Peyer's patch (tissue), 4 donors: ENCODE measurements at regions not wholly inside any gene's neighbourhood (a gene's known extent, or its start where the extent isn't known, plus 50 kb on each side); places are given as distances from the start of the nearest gene placed in this dataset.

ENCODE experiments used
- DNase-seq, 3 donors: peaks; one replicate each; pipeline ENCODE4 v3.0.0-alpha.2; 2017 to 2019
- H3K27ac ChIP-seq, 4 donors: fragments of 200-600 bp; sonication (generic); one replicate each; pipeline ENCODE4 v1.5.1; 2016 to 2019
- H3K27me3 ChIP-seq, 2 donors: fragments of 200-600 bp; sonication (generic); one replicate each; pipeline ENCODE4 v1.5.1; 2019
- H3K36me3 ChIP-seq, 3 donors: fragments of 200-600 bp; sonication (generic); one replicate each; pipeline ENCODE4 v1.5.1; 2016 to 2019
- H3K4me1 ChIP-seq, 4 donors: fragments of 200-600 bp; sonication (generic); one replicate each; pipeline ENCODE4 v1.5.1; 2016 to 2019
- H3K4me3 ChIP-seq, 4 donors: fragments of 200-600 bp; sonication (generic); 1 replicate in 3 of 4; 2 replicates in 1 of 4; pipeline ENCODE4 v1.5.1; 2016 to 2019; ENCODE audit warnings: mild to moderate bottlenecking in 1 of 4
- H3K9me3 ChIP-seq, 4 donors: fragments of 200-600 bp; sonication (generic); one replicate each; pipeline ENCODE4 v1.5.1; 2016 to 2019; ENCODE audit warnings: mild to moderate bottlenecking in 1 of 4
- POLR2A ChIP-seq, 2 donors: fragments of 450-650 bp; IDR thresholded peaks; one replicate each; pipeline ENCODE4 v1.5.1; 2017; ENCODE audit warnings: antibody characterized with exemption in 2 of 2, mild to moderate bottlenecking in 2 of 2, moderate library complexity in 2 of 2
- TF ChIP-seq, protein P1 (sequence below), 6 experiments: fragments of 450-650 bp in 4 of 6; fragments of 200-600 bp in 2 of 6; sonication (generic) in 1 of 6; IDR thresholded peaks; one replicate each; pipeline ENCODE4 v1.5.1; 2017 to 2019; ENCODE audit warnings: antibody characterized with exemption in 6 of 6, mild to moderate bottlenecking in 3 of 6, moderate library complexity in 1 of 6

DNA sequence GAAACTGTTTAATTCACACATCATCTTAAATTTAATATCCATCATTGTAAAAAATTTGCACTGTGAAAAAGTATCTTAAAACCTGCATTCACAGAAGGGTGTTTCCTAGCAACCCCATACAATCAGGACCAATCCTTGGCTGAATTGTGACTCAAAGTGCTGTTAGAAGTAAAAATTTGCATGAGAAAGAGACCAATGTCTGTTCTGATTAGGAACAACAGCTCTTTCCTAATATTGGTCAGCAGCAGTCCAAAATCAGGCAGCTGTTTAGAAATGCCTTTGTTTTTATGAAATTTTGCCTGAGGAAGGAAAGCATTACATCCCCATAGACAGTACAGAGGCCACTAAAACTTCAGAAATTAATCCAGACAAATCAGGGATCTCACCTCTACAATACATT lies 987.0 kb downstream of the HACE1 start:
- DNase-seq: no peak
- H3K36me3 ChIP-seq: no peaks in the 10 kb centered on the region
- no peaks in the 10 kb centered on the region for H3K4me1 ChIP-seq
- H3K9me3 ChIP-seq: no peaks in the 10 kb centered on the region
- H3K27ac ChIP-seq: no peak overlapping the region
- TF ChIP-seq POLR2A (IDR thresholded peaks at IDR 0.05): no peak
- TF ChIP-seq, protein P1, sequence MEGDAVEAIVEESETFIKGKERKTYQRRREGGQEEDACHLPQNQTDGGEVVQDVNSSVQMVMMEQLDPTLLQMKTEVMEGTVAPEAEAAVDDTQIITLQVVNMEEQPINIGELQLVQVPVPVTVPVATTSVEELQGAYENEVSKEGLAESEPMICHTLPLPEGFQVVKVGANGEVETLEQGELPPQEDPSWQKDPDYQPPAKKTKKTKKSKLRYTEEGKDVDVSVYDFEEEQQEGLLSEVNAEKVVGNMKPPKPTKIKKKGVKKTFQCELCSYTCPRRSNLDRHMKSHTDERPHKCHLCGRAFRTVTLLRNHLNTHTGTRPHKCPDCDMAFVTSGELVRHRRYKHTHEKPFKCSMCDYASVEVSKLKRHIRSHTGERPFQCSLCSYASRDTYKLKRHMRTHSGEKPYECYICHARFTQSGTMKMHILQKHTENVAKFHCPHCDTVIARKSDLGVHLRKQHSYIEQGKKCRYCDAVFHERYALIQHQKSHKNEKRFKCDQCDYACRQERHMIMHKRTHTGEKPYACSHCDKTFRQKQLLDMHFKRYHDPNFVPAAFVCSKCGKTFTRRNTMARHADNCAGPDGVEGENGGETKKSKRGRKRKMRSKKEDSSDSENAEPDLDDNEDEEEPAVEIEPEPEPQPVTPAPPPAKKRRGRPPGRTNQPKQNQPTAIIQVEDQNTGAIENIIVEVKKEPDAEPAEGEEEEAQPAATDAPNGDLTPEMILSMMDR (IDR thresholded peaks at IDR 0.05): no peak
- no peak overlapping the region for H3K4me3 ChIP-seq
- no peaks in the 10 kb centered on the region for H3K27me3 ChIP-seq

DNA sequence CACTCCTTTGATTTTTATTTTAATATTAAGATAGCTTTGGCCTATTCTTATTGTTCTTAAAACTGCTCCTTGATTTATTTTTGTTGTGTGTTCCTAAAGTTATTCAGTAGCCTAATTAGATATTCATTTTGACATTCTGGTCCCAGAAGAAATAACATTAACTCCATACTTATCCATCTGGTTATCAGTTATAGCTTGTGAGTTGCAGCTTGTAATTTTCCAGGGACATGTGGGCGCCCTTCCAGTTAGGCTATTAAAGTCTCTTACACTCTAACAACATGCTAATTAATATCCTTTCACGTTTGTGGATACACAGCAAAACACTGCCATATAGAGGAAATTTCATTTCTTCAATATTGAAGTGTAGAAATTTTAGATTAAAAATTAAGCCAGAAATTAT lies 987.5 kb downstream of the HACE1 start:
- H3K27me3 ChIP-seq: no peaks in the 10 kb centered on the region
- no peak overlapping the region for H3K27ac ChIP-seq
- H3K36me3 ChIP-seq: no peaks in the 10 kb centered on the region
- no peak for DNase-seq
- H3K4me3 ChIP-seq: no peak overlapping the region
- H3K4me1 ChIP-seq: no peaks in the 10 kb centered on the region
- no peaks in the 10 kb centered on the region for H3K9me3 ChIP-seq
- no peak for TF ChIP-seq POLR2A (IDR thresholded peaks at IDR 0.05)
- TF ChIP-seq, protein P1 (IDR thresholded peaks at IDR 0.05): no peak

- no peaks in the 10 kb centered on the region for H3K9me3 ChIP-seq
- no peaks in the 10 kb centered on the region for H3K27me3 ChIP-seq
- TF ChIP-seq, protein P1 (IDR thresholded peaks at IDR 0.05): no peak
- no peak for TF ChIP-seq POLR2A (IDR thresholded peaks at IDR 0.05)
- no peak overlapping the region for H3K27ac ChIP-seq
- no peaks in the 10 kb centered on the region for H3K4me1 ChIP-seq
- DNase-seq: no peak
- H3K4me3 ChIP-seq: no peak overlapping the region
- no peaks in the 10 kb centered on the region for H3K36me3 ChIP-seq
Observed at GRCh38 chr6:103870970-103871369, 988.7 kb downstream of the HACE1 start.

DNA sequence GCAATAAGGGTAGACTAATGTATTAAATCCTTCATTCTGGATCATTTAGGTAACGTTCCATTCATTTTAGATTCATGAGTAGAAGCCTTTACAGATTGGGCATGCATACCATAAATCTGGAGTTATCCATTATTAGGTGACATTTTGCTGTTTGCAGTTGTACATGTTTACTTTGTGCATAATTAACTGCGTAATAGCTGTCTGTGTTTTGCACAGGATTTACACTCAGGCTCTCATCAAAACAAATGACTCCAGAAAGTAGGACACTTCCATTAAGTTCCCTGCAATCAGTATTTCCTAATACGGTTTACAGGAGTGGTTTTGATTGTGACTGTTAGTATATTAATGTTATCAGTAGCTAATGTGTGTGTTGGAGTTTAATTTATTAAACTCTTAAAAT lies 997.4 kb downstream of the HACE1 start:
- no peaks in the 10 kb centered on the region for H3K27me3 ChIP-seq
- TF ChIP-seq, protein P1 (IDR thresholded peaks at IDR 0.05): no peak
- no peak for TF ChIP-seq POLR2A (IDR thresholded peaks at IDR 0.05)
- H3K36me3 ChIP-seq: no peaks in the 10 kb centered on the region
- H3K27ac ChIP-seq: no peak overlapping the region
- DNase-seq: no peak
- no peak overlapping the region for H3K4me3 ChIP-seq
- H3K9me3 ChIP-seq: no peaks in the 10 kb centered on the region
- H3K4me1 ChIP-seq: no peaks in the 10 kb centered on the region

DNA sequence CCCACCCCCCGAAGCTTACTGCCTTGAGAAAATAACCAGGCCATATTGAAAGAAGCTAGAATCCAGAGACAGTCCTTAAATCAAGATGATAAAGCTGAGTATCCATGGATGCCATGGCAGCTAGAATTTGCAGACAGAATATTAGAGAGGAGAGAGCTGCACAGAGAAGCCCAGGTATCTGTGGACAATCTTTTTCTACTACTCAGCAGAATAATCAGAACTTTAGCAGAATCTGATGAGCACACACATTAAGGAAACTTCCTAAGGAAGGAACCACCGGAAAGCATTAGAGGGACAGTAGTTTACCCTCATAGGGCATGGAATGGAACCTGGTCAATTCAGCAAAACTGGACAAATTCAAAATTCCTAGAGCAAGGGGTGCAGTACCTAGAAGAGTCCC lies 1001.7 kb downstream of the HACE1 start:
- no peak overlapping the region for H3K27ac ChIP-seq
- TF ChIP-seq, protein P1 (IDR thresholded peaks at IDR 0.05): no peak
- no peak for TF ChIP-seq POLR2A (IDR thresholded peaks at IDR 0.05)
- no peaks in the 10 kb centered on the region for H3K27me3 ChIP-seq
- no peak overlapping the region for H3K4me3 ChIP-seq
- no peak for DNase-seq
- H3K4me1 ChIP-seq: no peaks in the 10 kb centered on the region
- no peaks in the 10 kb centered on the region for H3K9me3 ChIP-seq
- no peaks in the 10 kb centered on the region for H3K36me3 ChIP-seq

DNA sequence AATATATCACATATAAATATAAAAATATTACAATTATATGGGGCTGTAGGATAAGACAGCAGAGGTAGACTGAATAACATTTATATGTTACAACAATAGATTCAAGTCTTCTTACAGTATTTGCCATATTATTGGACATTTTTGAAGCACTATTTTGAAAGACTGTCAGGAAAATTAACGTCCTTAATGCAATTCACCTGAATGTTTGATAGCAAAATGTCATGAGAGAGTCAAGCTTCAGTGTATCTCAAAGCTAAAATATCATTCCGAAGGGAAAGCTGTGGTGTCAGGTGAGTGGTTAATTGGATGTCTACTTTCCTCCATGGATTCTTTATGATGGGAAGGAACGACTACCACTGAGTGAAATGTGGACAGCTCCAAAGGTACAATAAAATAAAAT lies 1004.0 kb downstream of the HACE1 start:
- TF ChIP-seq POLR2A (IDR thresholded peaks at IDR 0.05): no peak
- TF ChIP-seq, protein P1 (IDR thresholded peaks at IDR 0.05): no peak
- Histone ChIP-seq H3K36me3 (no peaks in the 10 kb centered on the region), H3K4me1 (no peaks in the 10 kb centered on the region), H3K4me3 (no peak overlapping the region), H3K27me3 (no peaks in the 10 kb centered on the region), H3K9me3 (no peaks in the 10 kb centered on the region), H3K27ac (no peak overlapping the region)
- DNase-seq: no peak
